NCI-H69 (cell line): ENCODE measurements at regions not wholly inside any gene's neighbourhood (a gene's known extent, or its start where the extent isn't known, plus 50 kb on each side); places are given as distances from the start of the nearest gene placed in this dataset.
A peak's percentile ranks its signal among the peaks of the same experiment; 100 is the strongest.
"Not testable (repeated sequence)": the region's sequence is repeated elsewhere in the genome, so short reads cannot be mapped to it uniquely, and the experiment has no call there.

Source experiments
- DNase-seq: peaks from one replicate; lab custom pipeline; 2025; lab: John Stamatoyannopoulos, UW

DNA sequence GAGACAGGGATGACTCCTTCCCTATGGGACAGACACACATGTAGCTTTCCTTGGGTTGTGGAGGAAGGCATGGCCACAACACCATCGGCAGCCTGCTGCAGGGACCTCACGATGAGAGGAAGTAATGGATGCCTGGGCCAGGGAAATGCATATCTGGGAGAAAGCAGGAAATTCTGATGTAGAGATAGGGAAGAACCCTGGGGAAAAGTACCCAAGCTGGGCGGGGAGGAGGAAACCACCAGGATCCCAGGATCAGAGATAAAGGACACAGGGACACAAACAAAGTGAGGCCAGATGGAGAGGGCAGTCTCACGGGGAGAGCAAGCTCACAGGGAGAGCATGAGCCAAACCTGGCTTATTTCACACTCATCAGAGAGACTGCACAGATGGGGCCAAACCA lies 294.7 kb upstream of the TEKT4 start:
- DNase-seq = peak; percentile 57

DNA sequence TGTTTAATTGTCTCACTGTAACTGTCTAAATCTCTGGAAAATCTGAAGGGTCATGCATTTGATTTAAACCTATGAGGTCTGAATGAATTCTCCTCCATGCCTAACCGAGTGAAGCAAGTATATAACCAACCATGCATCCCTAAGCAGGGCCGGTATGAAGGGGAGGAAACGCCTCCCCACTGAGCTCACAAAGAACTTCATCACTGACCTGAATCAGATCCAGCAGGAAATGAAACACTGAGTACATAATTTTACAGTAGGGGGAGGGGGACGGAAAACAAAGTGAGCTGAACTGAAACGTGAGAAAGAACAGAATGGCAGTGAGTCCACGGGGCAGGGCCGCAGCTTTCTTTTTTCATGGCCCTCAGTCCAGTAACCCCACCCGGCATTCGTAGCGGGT lies 294.1 kb upstream of the TEKT4 start:
- DNase-seq = peak; percentile 78

DNA sequence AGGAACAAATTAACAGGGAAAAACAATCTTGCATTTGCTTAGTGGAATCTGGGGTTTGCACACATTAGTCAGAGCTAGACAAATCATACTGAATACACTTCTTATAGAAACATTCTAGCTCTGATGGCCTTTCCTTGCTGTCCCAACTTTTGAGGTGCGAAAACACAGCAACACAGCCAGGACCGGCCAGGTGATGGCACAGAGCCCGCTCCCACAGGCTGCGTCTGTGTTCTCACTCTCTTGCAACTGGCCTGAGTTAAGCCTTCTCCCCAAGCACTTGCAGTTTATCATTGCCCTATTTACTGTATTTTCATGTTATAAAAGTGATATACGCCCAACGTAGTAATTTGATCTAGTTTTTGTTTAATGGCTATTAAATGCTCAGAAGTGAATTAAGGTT lies 292.0 kb upstream of the TEKT4 start:
- DNase-seq = not testable (repeated sequence)

- DNase-seq = not testable (repeated sequence)
Measured at GRCh38 chr2:94583081-94583723, 288.0 kb upstream of the TEKT4 start.

DNA sequence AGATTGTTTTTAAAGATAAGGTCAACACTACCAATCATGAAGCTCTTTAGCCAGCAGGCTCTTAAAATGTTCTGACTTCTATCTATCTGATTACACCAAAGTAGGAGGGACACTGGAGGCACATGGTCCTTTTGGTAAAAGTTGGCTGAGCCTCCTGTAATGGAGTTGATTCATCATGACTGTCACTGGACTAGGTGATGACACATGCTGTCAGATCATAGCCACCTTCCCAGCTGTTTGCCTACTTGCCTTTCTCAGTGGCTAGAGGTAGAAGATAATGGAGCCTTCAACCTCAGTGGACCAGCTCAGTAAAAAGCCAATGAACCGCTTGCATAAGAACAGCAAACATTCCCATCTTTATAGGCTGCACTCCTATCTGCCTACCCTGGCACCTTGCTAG lies 286.7 kb upstream of the TEKT4 start:
- not testable (repeated sequence) for DNase-seq

- DNase-seq = peak; percentile 17
Measured at GRCh38 chr2:94586032-94586982, 284.9 kb upstream of the TEKT4 start.

DNA sequence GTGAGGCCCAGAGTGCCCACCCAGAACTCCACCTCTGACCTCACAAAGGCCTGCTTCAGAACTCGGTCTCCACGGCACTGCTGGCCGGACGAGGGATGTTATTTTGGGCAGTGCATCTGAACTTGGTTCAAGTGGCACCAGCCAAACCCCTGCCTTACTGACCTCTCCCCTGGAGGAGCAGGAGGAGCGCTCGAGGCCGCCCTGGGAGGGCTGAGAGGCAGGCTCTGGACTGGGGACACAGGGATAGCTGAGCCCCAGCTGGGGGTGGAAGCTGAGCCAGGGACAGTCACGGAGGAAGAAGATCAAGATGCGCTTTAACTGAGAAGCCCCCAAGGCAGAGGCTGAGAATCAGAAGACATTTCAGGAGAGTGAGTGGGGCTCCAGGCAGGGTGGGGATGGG lies 284.2 kb upstream of the TEKT4 start:
- DNase-seq = not testable (repeated sequence)

DNA sequence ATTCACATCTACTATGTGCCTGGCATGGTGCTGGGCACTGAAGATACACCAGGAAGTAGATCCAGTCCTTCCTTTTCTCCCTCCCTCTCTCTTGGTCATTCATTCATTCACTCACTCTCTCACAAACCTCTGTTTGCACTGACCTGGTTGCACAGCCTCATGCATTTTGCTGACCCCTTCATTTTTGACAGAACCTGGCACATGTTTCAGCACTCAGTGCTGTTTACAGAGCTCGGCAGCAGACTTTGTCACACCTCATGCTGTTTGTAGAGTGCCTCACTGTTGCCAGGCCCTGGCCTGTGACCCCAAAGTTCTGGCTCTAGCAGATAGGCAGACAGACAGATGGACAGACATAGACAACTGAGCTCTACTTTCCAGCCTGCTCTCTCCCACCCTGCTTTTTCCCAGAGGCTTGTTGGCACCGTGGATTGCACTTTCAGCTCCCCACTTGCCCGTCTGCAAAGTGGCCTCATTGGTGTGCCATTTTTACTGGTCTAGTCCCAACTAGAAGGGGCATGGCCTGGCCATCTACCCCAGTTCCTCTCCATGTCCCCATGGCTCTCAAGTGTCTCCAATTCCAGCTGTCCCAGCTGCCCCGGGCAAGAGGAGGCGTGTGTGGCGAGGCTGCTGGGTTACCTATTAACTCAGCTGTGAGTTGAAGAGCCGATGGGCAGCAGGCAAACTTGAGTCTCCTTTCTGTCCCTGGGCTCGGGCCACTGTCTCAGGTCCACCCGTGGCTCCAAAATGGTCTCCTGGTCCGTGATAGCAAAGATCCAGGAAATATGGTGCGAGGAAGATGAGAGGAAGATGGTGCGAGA lies 277.0 kb upstream of the TEKT4 start:
- DNase-seq = not testable (repeated sequence)

GRCh38 chr2:94595956-94596355 lies 275.3 kb upstream of the TEKT4 start:
- not testable (repeated sequence) for DNase-seq

- DNase-seq = not testable (repeated sequence)
Measured at GRCh38 chr2:94598075-94598713, 273.0 kb upstream of the TEKT4 start.

GRCh38 chr2:94600929-94601328 lies 270.3 kb upstream of the TEKT4 start:
- DNase-seq = not testable (repeated sequence)

DNA sequence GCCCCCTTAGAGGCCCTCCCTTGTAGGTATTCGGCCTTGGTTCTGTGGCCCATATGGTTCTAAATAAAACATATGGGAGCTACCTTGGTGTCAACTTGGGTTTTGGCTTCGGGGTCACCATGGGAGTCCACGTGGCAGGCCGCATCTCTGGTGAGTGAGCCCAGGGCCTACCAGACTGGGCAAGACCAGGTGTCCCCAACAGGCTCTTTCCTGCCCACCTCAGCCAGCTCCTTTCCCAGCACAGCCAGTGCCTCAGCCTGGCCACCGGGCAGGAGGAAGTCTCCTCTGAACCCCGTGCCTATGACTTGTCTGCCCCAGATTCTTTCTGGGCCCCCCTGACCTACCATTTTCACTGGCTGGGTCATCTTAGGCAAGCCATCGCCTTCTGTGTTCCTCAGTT lies 268.8 kb upstream of the TEKT4 start:
- no peak for DNase-seq

GRCh38 chr2:94622113-94622618 lies 249.1 kb upstream of the TEKT4 start:
- DNase-seq = peak; percentile 65

DNA sequence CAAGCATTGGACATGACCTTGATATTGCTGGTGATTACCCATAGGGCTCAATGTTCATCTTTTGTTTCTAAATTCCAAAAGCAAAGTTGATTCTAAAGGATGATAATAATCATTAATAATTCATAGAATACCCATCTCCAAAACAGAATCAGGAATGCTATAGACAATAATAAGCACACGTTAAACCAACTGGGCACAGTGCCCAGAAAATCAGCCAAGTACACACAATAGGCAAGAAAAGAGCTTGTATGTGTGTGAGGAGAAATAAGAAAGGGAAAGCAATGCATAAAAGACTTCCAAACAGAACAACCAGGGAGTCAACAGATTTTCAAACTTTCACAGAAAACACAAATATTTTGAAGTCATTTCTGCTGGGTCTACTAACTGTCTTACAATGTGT lies 242.3 kb upstream of the TEKT4 start:
- DNase-seq = peak; percentile 77

DNA sequence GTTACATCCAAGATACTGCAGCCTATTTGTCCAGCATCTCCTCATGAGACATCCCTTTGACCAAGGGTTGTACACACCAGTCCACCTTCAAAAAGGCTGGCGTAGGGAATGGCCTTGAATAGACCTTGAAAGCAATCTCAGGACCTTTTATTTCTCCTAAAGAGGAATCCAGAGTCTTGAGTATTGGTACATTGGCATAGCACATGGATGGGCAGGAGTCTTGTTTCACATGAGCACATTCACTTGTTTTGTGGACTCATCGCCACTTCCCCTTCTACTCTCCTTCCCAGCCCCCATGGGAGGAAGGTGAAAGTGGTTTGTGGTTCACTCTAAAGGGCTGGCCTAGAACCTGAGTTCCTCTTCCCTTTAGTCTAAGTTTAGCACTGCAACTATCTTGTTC lies 229.8 kb upstream of the TEKT4 start:
- not testable (repeated sequence) for DNase-seq

DNA sequence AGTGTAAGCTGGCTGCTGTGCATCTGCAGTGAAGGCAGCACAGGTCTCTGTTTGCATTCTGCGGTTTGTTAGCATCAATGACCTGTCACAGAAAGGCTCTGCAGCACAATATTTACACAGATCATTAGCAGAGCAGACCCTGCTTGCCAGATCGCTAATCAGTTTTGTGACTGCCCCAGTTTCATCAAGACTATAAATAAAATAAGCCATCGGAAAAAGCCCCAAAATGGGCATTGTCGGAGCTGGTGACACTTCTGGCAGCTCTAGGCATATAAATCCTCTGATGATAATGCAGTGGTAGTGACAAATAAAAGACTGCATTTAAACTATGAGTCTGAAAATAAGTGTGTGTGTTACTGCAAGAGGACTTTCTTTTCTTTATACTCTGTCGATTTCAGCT lies 219.1 kb upstream of the TEKT4 start:
- peak; percentile 40 for DNase-seq

GRCh38 chr2:94669858-94670257 lies 201.4 kb upstream of the TEKT4 start:
- DNase-seq = peak; percentile 58

- DNase-seq = not testable (repeated sequence)
Measured at GRCh38 chr2:94694236-94694635, 177.0 kb upstream of the TEKT4 start.

DNA sequence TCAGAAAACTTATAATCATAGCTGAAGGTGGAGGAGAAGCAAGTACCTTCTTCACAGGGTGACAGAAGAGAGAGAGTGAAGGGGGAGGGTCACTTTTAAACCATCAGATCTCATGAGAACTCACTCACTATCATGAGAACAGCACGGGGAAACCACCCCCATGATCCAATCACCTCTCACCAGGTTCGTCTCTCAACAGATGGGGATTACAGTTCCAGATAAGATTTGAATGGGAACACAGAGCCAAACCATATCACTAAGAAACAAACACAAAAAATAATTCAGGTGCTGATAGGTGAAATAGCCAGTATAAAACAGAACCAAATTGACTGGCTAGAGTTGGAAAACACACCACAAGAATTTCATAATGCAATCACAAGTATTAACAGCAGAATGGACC lies 162.2 kb upstream of the TEKT4 start:
- not testable (repeated sequence) for DNase-seq

GRCh38 chr2:94725543-94725942 lies 145.7 kb upstream of the TEKT4 start:
- DNase-seq = no peak

- peak; percentile 84 for DNase-seq
Measured at GRCh38 chr2:94735536-94735935, 135.7 kb upstream of the TEKT4 start.

DNA sequence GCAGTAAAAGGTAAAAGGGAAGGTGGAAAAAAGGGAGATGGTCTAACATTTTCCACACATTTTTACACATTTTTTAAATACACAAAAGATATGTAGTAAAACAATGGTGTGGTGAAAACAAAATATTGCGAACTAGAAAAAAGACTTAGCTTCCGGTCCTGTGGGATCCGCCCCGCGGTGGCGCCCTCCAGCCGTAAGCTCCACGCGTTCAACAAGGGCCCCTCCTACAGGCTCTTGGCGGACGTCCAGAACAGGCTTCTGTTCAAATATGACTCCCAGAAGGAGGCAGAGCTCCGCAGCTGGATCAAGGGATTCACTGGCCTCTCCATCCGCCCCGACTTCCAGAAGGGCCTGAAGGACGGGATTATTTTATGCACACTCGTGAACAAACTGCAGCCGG lies 134.1 kb upstream of the TEKT4 start:
- DNase-seq = peak; percentile 90
